Esophagus muscularis mucosa (tissue), 4 donors: ENCODE measurements at regions not wholly inside any gene's neighbourhood (a gene's known extent, or its start where the extent isn't known, plus 50 kb on each side); places are given as distances from the start of the nearest gene placed in this dataset.

Source experiments
- DNase-seq: peaks from one replicate; pipeline ENCODE4 v3.0.0-alpha.2; 2017; ENCODE audit errors: extremely low spot score
- H3K27ac ChIP-seq, 4 donors: fragments of 200-600 bp; sonication (generic); replicated peaks in 1 of 4; 1 replicate in 3 of 4; 2 replicates in 1 of 4; pipeline ENCODE4 v1.5.1; 2016 to 2019; ENCODE audit warnings: mild to moderate bottlenecking in 1 of 4
- H3K27me3 ChIP-seq, 4 donors: fragments of 200-600 bp; sonication (generic); one replicate each; pipeline versions ENCODE4 v1.5.1 to v1.6.0; 2016 to 2019
- H3K36me3 ChIP-seq, 4 donors: fragments of 200-600 bp; sonication (generic); one replicate each; pipeline ENCODE4 v1.5.1; 2016 to 2019
- H3K4me1 ChIP-seq, 4 donors: fragments of 200-600 bp; sonication (generic); one replicate each; pipeline ENCODE4 v1.5.1; 2016 to 2019
- H3K4me3 ChIP-seq, 4 donors: fragments of 200-600 bp; sonication (generic); 1 replicate in 2 of 4; 2 replicates in 2 of 4; pipeline ENCODE4 v1.5.1; 2016 to 2019; ENCODE audit warnings: mild to moderate bottlenecking in 4 of 4, moderate library complexity in 1 of 4
- H3K9me3 ChIP-seq, 4 donors: fragments of 200-600 bp; sonication (generic); 1 replicate in 3 of 4; 2 replicates in 1 of 4; pipeline ENCODE4 v1.5.1; 2016 to 2019
- CTCF ChIP-seq, 3 experiments: fragments of 200-600 bp in 2 of 3; fragments of 450-650 bp in 1 of 3; sonication (generic) in 2 of 3; IDR thresholded peaks; one replicate each; pipeline ENCODE4 v1.5.1; 2017 to 2019; ENCODE audit warnings: antibody characterized with exemption in 3 of 3, mild to moderate bottlenecking in 2 of 3, moderate library complexity in 1 of 3
- EP300 ChIP-seq: sonication (generic); formaldehyde crosslinking; IDR thresholded peaks from one replicate; pipeline ENCODE4 v1.6.1; 2017; ENCODE audit warnings: antibody characterized with exemption
- POLR2A ChIP-seq: fragments of 450-650 bp; IDR thresholded peaks from one replicate; pipeline ENCODE4 v1.6.1; 2017; ENCODE audit warnings: antibody characterized with exemption, moderate library complexity, mild to moderate bottlenecking, low read depth
- POLR2AphosphoS5 ChIP-seq, 2 donors: sonication (generic); formaldehyde crosslinking; IDR thresholded peaks; one replicate each; pipeline ENCODE4 v1.6.1; 2017; ENCODE audit warnings: antibody characterized with exemption in 2 of 2
- WGBS: methylation state at CpG from one replicate; pipeline ENCODE4 v1.1.5; 2018; 5-methylcytosine and 5-hydroxymethylcytosine counted together
- intact Hi-C: fragments of 100-400 bp; cut with DNase I; formaldehyde crosslinking; loops from one replicate; pipeline ENCODE4 v1.15.1; 2023

- H3K4me3 ChIP-seq = no peak overlapping the region
- intact Hi-C loops = no loop called here
- no peaks in the 10 kb centered on the region for H3K4me1 ChIP-seq
- no peak overlapping the region for H3K27ac ChIP-seq
- TF ChIP-seq CTCF (IDR thresholded peaks at IDR 0.05) (no peak), EP300 (no peak), POLR2A (no peak), POLR2AphosphoS5 (IDR thresholded peaks at IDR 0.05) (no peak)
- no peaks in the 10 kb centered on the region for H3K27me3 ChIP-seq
- no peaks in the 10 kb centered on the region for H3K9me3 ChIP-seq
- 90% methylated on average over 4 of the region's 4 CpGs for WGBS
- DNase-seq = no peak
- no peaks in the 10 kb centered on the region for H3K36me3 ChIP-seq
Measured at GRCh38 chr2:220562375-220563140, 935.1 kb downstream of the SLC4A3 start.

DNA sequence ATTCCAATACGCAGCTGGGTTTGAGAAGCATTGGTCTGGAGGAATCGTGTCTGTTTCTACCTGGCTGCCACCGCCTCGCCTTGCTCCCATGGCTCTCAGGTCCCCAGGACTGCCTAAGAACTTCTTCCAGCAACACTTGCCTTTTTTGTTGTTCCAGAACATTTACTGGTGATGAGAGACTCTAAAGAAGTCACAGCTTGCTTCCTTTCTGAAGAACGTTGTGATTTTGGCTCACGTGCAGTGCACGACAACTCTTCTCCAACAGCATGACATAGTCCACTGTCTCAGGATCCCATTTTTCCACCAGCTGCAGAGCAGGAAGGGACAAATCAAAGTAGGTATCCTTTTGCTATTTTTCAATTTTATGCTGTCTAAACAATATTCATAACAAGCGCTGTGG, 940.9 kb downstream of the SLC4A3 start:
- WGBS = 65% methylated on average over 8 of the region's 8 CpGs
- DNase-seq = no peak
- Histone ChIP-seq H3K4me3 (no peak overlapping the region), H3K27ac (no peak overlapping the region), H3K4me1 (no peaks in the 10 kb centered on the region), H3K9me3 (no peaks in the 10 kb centered on the region), H3K36me3 (no peaks in the 10 kb centered on the region), H3K27me3 (no peaks in the 10 kb centered on the region)
- intact Hi-C loops = no loop called here
- TF ChIP-seq CTCF (IDR thresholded peaks at IDR 0.05) (no peak), POLR2A (no peak), EP300 (no peak), POLR2AphosphoS5 (IDR thresholded peaks at IDR 0.05) (no peak)

GRCh38 chr2:220569112-220569897, 941.9 kb downstream of the SLC4A3 start:
- Histone ChIP-seq H3K9me3 (no peaks in the 10 kb centered on the region), H3K27ac (no peak overlapping the region), H3K27me3 (no peaks in the 10 kb centered on the region), H3K4me1 (no peaks in the 10 kb centered on the region), H3K4me3 (no peak overlapping the region), H3K36me3 (no peaks in the 10 kb centered on the region)
- intact Hi-C loops = no loop called here
- TF ChIP-seq EP300 = no peak
- no peak for TF ChIP-seq CTCF (IDR thresholded peaks at IDR 0.05)
- no peak for TF ChIP-seq POLR2A
- no peak for TF ChIP-seq POLR2AphosphoS5 (IDR thresholded peaks at IDR 0.05)
- WGBS = 78% methylated on average over 8 of the region's 8 CpGs
- DNase-seq = no peak

- Histone ChIP-seq H3K27ac (no peak overlapping the region), H3K9me3 (no peaks in the 10 kb centered on the region), H3K4me3 (no peak overlapping the region), H3K36me3 (no peaks in the 10 kb centered on the region), H3K4me1 (no peaks in the 10 kb centered on the region), H3K27me3 (no peaks in the 10 kb centered on the region)
- WGBS = 81% methylated on average over 4 of the region's 4 CpGs
- no peak for DNase-seq
- intact Hi-C loops = no loop called here
- no peak for TF ChIP-seq EP300
- TF ChIP-seq CTCF (IDR thresholded peaks at IDR 0.05) = no peak
- no peak for TF ChIP-seq POLR2AphosphoS5 (IDR thresholded peaks at IDR 0.05)
- no peak for TF ChIP-seq POLR2A
Measured at GRCh38 chr2:220572385-220572784, 945.0 kb downstream of the SLC4A3 start.
